Uterus (tissue), 3 donors: ENCODE measurements at regions not wholly inside any gene's neighbourhood (a gene's known extent, or its start where the extent isn't known, plus 50 kb on each side); places are given as distances from the start of the nearest gene placed in this dataset.

Experiments
- DNase-seq, 2 donors: peaks; one replicate each; pipeline ENCODE4 v3.0.0-alpha.2; 2019 to 2020
- H3K27ac ChIP-seq, 2 donors: fragments of 200-600 bp; sonication (generic); 1 replicate in 1 of 2; 2 replicates in 1 of 2; pipeline ENCODE4 v1.5.1; 2016 to 2018
- H3K27me3 ChIP-seq, 2 donors: fragments of 200-600 bp; sonication (generic); one replicate each; pipeline ENCODE4 v1.5.1; 2018 to 2019; ENCODE audit warnings: control low read depth in 1 of 2
- H3K36me3 ChIP-seq, 2 donors: fragments of 200-600 bp; sonication (generic); one replicate each; pipeline ENCODE4 v1.5.1; 2019; ENCODE audit warnings: control low read depth in 1 of 2
- H3K4me1 ChIP-seq, 2 donors: fragments of 200-600 bp; sonication (generic); one replicate each; pipeline ENCODE4 v1.5.1; 2018 to 2019; ENCODE audit warnings: control low read depth in 1 of 2
- H3K4me3 ChIP-seq, 2 donors: fragments of 200-600 bp; sonication (generic); 1 replicate in 1 of 2; 2 replicates in 1 of 2; pipeline ENCODE4 v1.5.1; 2018 to 2019; ENCODE audit warnings: mild to moderate bottlenecking in 1 of 2
- H3K9me3 ChIP-seq, 2 donors: fragments of 200-600 bp; sonication (generic); one replicate each; pipeline ENCODE4 v1.5.1; 2019; ENCODE audit warnings: control low read depth in 1 of 2
- POLR2A ChIP-seq, 2 donors: fragments of 450-650 bp; IDR thresholded peaks; one replicate each; pipeline ENCODE4 v1.6.1; 2016; ENCODE audit warnings: antibody characterized with exemption in 2 of 2, mild to moderate bottlenecking in 1 of 2, moderate library complexity in 1 of 2
- intact Hi-C: fragments of 100-400 bp; cut with DNase I; formaldehyde crosslinking; loops from one replicate; pipeline ENCODE4 v1.15.1; 2023; ENCODE audit warnings: low total_unique reads
- TF ChIP-seq, protein P1 (sequence below), 4 experiments: fragments of 200-600 bp in 2 of 4; fragments of 450-650 bp in 2 of 4; sonication (generic) in 2 of 4; IDR thresholded peaks; one replicate each; pipeline ENCODE4 v1.5.1; 2016 to 2019; ENCODE audit warnings: antibody characterized with exemption in 4 of 4, mild to moderate bottlenecking in 2 of 4, moderate library complexity in 1 of 4
- donor health status: DM: yes; HTN: yes; CAD: no.

DNA sequence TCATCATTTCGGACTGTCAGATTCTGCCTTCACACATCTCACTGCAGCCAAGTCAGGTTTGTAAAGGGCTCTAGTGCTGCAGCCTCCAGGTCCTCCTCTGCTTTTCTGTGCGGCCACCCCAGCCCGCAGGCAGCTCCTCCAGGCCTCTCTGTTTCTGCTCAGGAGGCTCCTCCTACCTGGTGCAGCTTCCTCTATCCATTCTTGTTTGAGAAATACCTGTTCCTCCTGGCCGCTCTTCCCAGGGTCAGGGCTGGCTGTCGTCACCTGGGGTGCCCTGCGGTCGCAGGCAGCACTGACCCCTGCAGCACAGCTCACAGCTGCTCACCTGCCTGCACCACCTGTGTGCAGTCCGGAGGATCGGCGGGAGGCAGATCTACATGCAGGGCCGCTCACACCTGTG is 387.7 kb upstream of the IRX4 start:
- Histone ChIP-seq H3K27ac (no peak overlapping the region), H3K4me1 (no peaks in the 10 kb centered on the region), H3K36me3 (no peaks in the 10 kb centered on the region), H3K27me3 (no peaks in the 10 kb centered on the region), H3K4me3 (no peak overlapping the region), H3K9me3 (no peaks in the 10 kb centered on the region)
- intact Hi-C loops, result no loop called here
- no peak for DNase-seq
- TF ChIP-seq, protein P1, sequence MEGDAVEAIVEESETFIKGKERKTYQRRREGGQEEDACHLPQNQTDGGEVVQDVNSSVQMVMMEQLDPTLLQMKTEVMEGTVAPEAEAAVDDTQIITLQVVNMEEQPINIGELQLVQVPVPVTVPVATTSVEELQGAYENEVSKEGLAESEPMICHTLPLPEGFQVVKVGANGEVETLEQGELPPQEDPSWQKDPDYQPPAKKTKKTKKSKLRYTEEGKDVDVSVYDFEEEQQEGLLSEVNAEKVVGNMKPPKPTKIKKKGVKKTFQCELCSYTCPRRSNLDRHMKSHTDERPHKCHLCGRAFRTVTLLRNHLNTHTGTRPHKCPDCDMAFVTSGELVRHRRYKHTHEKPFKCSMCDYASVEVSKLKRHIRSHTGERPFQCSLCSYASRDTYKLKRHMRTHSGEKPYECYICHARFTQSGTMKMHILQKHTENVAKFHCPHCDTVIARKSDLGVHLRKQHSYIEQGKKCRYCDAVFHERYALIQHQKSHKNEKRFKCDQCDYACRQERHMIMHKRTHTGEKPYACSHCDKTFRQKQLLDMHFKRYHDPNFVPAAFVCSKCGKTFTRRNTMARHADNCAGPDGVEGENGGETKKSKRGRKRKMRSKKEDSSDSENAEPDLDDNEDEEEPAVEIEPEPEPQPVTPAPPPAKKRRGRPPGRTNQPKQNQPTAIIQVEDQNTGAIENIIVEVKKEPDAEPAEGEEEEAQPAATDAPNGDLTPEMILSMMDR (IDR thresholded peaks at IDR 0.05), result no peak
- TF ChIP-seq POLR2A (IDR thresholded peaks at IDR 0.05), result no peak

DNA sequence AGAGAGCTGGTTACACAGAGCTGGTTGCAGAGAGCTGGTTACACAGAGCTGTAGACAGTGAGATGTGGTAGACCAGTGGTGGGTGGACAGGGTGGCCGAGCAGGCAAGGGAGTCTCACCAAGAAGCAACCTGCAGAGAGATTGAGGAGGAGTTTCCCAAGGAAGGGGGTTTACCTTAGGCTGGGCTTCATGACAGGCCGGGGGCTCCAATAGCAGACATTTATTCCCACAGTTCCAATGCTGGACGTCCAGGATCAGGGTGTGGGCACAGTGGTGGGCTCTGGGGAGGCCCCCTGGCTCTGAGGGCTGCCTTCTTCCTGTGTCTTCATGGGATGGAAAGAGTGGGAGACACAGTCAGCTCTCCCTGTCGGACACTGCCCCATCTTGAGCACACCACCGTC is 386.9 kb upstream of the IRX4 start:
- H3K4me1 ChIP-seq, result no peaks in the 10 kb centered on the region
- no peak overlapping the region for H3K27ac ChIP-seq
- no peaks in the 10 kb centered on the region for H3K9me3 ChIP-seq
- no peak for TF ChIP-seq POLR2A (IDR thresholded peaks at IDR 0.05)
- TF ChIP-seq, protein P1 (IDR thresholded peaks at IDR 0.05), result no peak
- intact Hi-C loops, result no loop called here
- H3K4me3 ChIP-seq, result no peak overlapping the region
- DNase-seq, result no peak
- no peaks in the 10 kb centered on the region for H3K27me3 ChIP-seq
- no peaks in the 10 kb centered on the region for H3K36me3 ChIP-seq

DNA sequence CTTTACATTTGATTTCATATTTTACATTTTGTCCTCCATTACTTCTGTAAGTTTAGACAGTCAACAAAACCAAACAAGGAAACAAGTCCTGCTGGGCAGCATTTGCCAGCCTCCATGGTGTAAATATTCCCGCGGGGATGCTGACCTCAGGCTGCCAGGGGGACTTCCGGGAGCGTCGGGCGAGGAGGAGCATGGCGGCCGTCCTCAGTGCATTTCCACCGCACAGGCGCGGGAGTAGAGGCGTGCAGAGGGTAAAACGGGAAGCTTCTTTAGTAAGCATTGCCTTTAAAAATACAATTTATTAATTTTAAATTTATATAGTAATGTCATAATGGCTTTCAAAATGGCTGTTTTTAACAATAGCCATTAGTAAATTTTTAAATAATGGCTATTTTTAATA is 385.3 kb upstream of the IRX4 start:
- H3K27me3 ChIP-seq, result no peaks in the 10 kb centered on the region
- no peaks in the 10 kb centered on the region for H3K36me3 ChIP-seq
- no peak for DNase-seq
- no peaks in the 10 kb centered on the region for H3K9me3 ChIP-seq
- no peak overlapping the region for H3K4me3 ChIP-seq
- TF ChIP-seq, protein P1 (IDR thresholded peaks at IDR 0.05), result no peak
- no peak for TF ChIP-seq POLR2A (IDR thresholded peaks at IDR 0.05)
- intact Hi-C loops, result no loop called here
- H3K4me1 ChIP-seq, result no peaks in the 10 kb centered on the region
- no peak overlapping the region for H3K27ac ChIP-seq

DNA sequence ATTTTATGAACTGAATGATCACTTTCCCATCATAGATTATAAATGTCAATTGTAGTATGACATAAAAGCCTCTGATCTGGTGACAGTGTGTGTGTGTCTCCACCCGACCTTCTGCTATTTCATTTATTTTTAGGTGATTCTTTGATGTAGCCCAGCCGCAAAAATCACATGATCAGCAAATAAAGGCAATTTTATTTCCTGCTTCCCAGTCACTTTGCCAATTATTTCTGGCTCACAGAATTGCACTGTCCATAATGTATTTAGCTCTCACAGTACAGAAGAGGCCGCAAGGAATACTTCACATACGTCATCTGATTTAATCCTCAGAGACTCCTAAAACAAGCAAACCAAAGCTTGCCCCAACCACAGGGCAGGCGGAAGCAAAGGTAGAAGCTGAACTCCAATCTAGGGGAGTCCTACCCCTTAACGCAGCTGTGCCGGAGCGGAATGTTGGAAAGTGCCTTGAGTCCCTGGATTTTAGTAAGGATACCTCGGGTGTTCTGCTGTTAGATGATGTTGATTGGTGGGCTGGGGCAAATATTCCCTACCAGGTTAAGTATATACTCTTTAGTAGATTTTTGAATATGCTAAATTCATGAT is 384.0 kb upstream of the IRX4 start:
- TF ChIP-seq POLR2A (IDR thresholded peaks at IDR 0.05), result no peak
- TF ChIP-seq, protein P1 (IDR thresholded peaks at IDR 0.05), result no peak
- intact Hi-C loops, result no loop called here
- no peaks in the 10 kb centered on the region for H3K9me3 ChIP-seq
- H3K4me3 ChIP-seq, result no peak overlapping the region
- no peak overlapping the region for H3K27ac ChIP-seq
- H3K36me3 ChIP-seq, result no peaks in the 10 kb centered on the region
- no peak for DNase-seq
- no peaks in the 10 kb centered on the region for H3K27me3 ChIP-seq
- H3K4me1 ChIP-seq, result no peaks in the 10 kb centered on the region

DNA sequence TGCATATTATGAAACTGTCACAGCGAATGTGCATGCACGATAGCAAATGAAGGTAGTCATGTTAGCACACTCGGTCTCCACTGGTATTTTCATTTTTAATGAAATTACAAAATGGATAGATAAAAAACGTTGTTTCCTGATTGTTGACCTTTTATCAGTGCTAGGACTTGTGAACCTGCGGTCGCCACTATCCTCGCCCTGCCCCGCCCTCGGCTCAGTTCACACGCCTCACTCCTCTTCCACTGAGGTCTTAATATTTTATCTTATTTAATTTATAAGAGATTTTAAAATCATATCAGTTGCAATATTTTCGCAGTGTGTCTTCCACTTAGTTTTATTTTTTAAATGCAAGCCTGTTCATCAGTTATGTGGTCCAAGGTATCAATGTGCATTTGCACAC is 382.6 kb upstream of the IRX4 start:
- intact Hi-C loops, result no loop called here
- TF ChIP-seq, protein P1 (IDR thresholded peaks at IDR 0.05), result no peak
- TF ChIP-seq POLR2A (IDR thresholded peaks at IDR 0.05), result no peak
- no peaks in the 10 kb centered on the region for H3K36me3 ChIP-seq

More for the DNA sequence above, 382.6 kb upstream of the IRX4 start:
- no peaks in the 10 kb centered on the region for H3K4me1 ChIP-seq
- H3K9me3 ChIP-seq, result no peaks in the 10 kb centered on the region
- DNase-seq, result no peak
- no peak overlapping the region for H3K4me3 ChIP-seq
- H3K27me3 ChIP-seq, result no peaks in the 10 kb centered on the region
- no peak overlapping the region for H3K27ac ChIP-seq
